SK-N-SH (cell line): ENCODE measurements at regions not wholly inside any gene's neighbourhood (a gene's known extent, or its start where the extent isn't known, plus 50 kb on each side); places are given as distances from the start of the nearest gene placed in this dataset.

Experiments used
- EP300 ChIP-seq, 2 experiments: IDR thresholded peaks; 2 replicates each; pipeline versions ENCODE4 v1.4.0 to v1.6.1; 2012; ENCODE audit warnings: borderline replicate concordance in 1 of 2, low read depth in 1 of 2, low read length in 1 of 2
- EZH2phosphoT487 ChIP-seq: fragments of 200-600 bp; sonication (generic); IDR thresholded peaks from 2 replicates; pipeline ENCODE4 v1.6.1; 2017; ENCODE audit warnings: low read depth, mixed run types, mild to moderate bottlenecking, antibody characterized with exemption, moderate library complexity, borderline replicate concordance
- GABPA ChIP-seq: IDR thresholded peaks from 2 replicates; pipeline ENCODE4 v1.4.0; 2012; ENCODE audit warnings: low read depth, mild to moderate bottlenecking
- MXI1 ChIP-seq: IDR thresholded peaks from 2 replicates; pipeline ENCODE4 v1.6.1; 2012; ENCODE audit warnings: mild to moderate bottlenecking, low read depth, low read length, improper control_type of control experiment
- POLR2AphosphoS5 ChIP-seq: IDR thresholded peaks from 2 replicates; pipeline ENCODE4 v1.6.1; 2012; ENCODE audit warnings: low read depth, low read length
- RXRA ChIP-seq: IDR thresholded peaks from 2 replicates; pipeline ENCODE4 v1.4.0; 2012; ENCODE audit warnings: low read depth, mild to moderate bottlenecking, borderline replicate concordance
- TEAD4 ChIP-seq: IDR thresholded peaks from 2 replicates; pipeline ENCODE4 v1.4.0; 2012; ENCODE audit warnings: mild to moderate bottlenecking, borderline replicate concordance; ENCODE audit not compliant: insufficient read depth
- YY1 ChIP-seq: IDR thresholded peaks from 2 replicates; pipeline ENCODE4 v1.4.0; 2012; ENCODE audit warnings: low read depth, mild to moderate bottlenecking
- TF ChIP-seq, protein P1 (sequence below): IDR thresholded peaks from 2 replicates; pipeline ENCODE4 v1.4.0; 2012; ENCODE audit warnings: low read depth
- TF ChIP-seq, protein P2 (sequence below): fragments of 200-600 bp; sonication (generic); IDR thresholded peaks from 2 replicates; pipeline ENCODE4 v1.6.1; 2017; ENCODE audit warnings: antibody characterized with exemption, mild to moderate bottlenecking, moderate library complexity

- TF ChIP-seq YY1: no peak
- TF ChIP-seq, protein P1, sequence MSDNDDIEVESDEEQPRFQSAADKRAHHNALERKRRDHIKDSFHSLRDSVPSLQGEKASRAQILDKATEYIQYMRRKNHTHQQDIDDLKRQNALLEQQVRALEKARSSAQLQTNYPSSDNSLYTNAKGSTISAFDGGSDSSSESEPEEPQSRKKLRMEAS: no peak
- TF ChIP-seq, protein P2, sequence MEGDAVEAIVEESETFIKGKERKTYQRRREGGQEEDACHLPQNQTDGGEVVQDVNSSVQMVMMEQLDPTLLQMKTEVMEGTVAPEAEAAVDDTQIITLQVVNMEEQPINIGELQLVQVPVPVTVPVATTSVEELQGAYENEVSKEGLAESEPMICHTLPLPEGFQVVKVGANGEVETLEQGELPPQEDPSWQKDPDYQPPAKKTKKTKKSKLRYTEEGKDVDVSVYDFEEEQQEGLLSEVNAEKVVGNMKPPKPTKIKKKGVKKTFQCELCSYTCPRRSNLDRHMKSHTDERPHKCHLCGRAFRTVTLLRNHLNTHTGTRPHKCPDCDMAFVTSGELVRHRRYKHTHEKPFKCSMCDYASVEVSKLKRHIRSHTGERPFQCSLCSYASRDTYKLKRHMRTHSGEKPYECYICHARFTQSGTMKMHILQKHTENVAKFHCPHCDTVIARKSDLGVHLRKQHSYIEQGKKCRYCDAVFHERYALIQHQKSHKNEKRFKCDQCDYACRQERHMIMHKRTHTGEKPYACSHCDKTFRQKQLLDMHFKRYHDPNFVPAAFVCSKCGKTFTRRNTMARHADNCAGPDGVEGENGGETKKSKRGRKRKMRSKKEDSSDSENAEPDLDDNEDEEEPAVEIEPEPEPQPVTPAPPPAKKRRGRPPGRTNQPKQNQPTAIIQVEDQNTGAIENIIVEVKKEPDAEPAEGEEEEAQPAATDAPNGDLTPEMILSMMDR: no peak
- TF ChIP-seq EZH2phosphoT487: no peak
- no peak for TF ChIP-seq MXI1
- no peak for TF ChIP-seq POLR2AphosphoS5
- no peak for TF ChIP-seq GABPA
- no peak for TF ChIP-seq EP300 (IDR thresholded peaks at IDR 0.05; ENCODE audit: borderline replicate concordance in 1 of 2, low read depth in 1 of 2, low read length in 1 of 2)
- TF ChIP-seq RXRA: no peak
- no peak for TF ChIP-seq TEAD4
These were observed 181.2 kb downstream of the CSNK2A3 start for GRCh38 chr11:11171854-11172253.
